ENCODE measurements at regions not wholly inside any gene's neighbourhood (a gene's known extent, or its start where the extent isn't known, plus 50 kb on each side); places are given as distances from the start of the nearest gene placed in this dataset.
"Not testable (repeated sequence)": the region's sequence is repeated elsewhere in the genome, so short reads cannot be mapped to it uniquely, and the experiment has no call there.

DNA sequence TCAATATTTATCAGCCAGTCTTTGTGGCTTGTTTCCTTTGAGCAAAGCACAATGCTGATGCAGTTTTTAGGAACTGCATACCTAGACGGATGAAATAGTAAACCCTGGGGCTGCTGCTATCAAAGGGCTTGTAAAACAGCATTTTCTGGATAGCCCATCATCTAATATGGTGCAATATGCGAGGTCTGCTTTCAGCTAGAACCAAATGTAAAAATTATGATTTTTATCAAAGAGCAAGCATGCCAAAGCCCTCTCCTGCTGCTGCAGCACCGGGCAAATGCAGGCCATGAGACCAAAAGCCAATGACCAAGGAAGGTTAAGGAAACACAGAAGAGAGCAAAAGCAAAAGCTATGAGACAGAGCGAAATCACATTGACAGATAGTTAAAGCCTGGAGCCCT is 1000.4 kb downstream of the MAT2B start:
- TF ChIP-seq, protein P1, sequence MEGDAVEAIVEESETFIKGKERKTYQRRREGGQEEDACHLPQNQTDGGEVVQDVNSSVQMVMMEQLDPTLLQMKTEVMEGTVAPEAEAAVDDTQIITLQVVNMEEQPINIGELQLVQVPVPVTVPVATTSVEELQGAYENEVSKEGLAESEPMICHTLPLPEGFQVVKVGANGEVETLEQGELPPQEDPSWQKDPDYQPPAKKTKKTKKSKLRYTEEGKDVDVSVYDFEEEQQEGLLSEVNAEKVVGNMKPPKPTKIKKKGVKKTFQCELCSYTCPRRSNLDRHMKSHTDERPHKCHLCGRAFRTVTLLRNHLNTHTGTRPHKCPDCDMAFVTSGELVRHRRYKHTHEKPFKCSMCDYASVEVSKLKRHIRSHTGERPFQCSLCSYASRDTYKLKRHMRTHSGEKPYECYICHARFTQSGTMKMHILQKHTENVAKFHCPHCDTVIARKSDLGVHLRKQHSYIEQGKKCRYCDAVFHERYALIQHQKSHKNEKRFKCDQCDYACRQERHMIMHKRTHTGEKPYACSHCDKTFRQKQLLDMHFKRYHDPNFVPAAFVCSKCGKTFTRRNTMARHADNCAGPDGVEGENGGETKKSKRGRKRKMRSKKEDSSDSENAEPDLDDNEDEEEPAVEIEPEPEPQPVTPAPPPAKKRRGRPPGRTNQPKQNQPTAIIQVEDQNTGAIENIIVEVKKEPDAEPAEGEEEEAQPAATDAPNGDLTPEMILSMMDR (IDR thresholded peaks at IDR 0.05; ENCODE audit: unreplicated experiment): no peak
- POLR2A ChIA-PET: no interaction called here
- no peak overlapping the region for H3K4me3 Mint-ChIP-seq (ENCODE audit: unreplicated experiment)
- DNase-seq (ENCODE audit: unreplicated experiment): no peak
- peaks cover 10% of the 10 kb centered on the region for H3K4me1 Mint-ChIP-seq (ENCODE audit: insufficient read depth, unreplicated experiment)
- no peaks in the 10 kb centered on the region for H3K9me3 Mint-ChIP-seq (ENCODE audit: unreplicated experiment)
- H3K27ac Mint-ChIP-seq (ENCODE audit: low read depth, unreplicated experiment): no peak overlapping the region
- no peaks in the 10 kb centered on the region for H3K36me3 Mint-ChIP-seq (ENCODE audit: insufficient read depth, unreplicated experiment)
- no peaks in the 10 kb centered on the region for H3K27me3 Mint-ChIP-seq (ENCODE audit: insufficient read depth, unreplicated experiment)
- BruUV-seq (replicated peaks): no TSS peak
- intact Hi-C loops (cut with micrococcal nuclease): loop anchor here (10.0 kb wide), 1 partner anchor 699 kb away; no protein-coding TSS in a partner anchor
- CTCF ChIA-PET: interaction anchor here (0.7 to 6.9 kb wide), 17 partner anchors 11 to 956 kb away, joined by 3 to 89 read pairs (median 12); no protein-coding TSS in a partner anchor

DNA sequence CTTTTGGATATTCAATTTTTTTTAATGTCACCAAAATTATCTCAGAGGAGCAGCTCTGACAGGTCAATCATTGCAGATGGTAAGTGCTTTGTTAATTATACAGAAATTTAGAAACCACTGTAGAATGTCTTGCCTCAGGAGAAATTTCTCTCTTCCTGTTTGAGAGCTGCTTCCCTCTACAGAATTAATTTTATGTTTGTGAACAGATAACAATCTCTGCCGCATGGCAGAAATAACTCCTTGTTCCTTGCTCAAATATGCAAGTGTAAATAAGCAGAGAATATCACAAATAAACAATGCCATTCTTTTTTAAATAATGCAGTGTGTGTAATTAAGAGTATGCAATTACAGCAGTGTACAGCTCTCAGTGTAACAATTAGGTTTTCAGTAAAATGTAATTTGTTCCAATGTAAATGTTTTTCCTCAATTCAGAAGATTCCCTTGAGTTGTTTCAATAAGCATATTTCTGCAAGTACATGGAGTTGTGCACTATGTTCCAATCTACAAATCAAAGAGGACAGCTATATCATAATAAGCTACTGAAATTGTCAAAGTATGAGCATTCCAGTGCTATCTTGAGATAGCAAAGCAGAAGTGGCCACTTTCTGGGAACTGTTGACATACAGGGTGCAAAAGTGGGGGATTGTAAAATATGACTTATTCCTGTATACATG is 1012.8 kb downstream of the MAT2B start:
- H3K27ac Mint-ChIP-seq (ENCODE audit: low read depth, unreplicated experiment): no peak overlapping the region
- intact Hi-C loops (cut with micrococcal nuclease): no loop called here
- TF ChIP-seq, protein P1 (IDR thresholded peaks at IDR 0.05; ENCODE audit: unreplicated experiment): no peak
- no peaks in the 10 kb centered on the region for H3K9me3 Mint-ChIP-seq (ENCODE audit: unreplicated experiment)
- ChIA-PET POLR2A (interaction anchor here (0.7 to 1.0 kb wide), 3 partner anchors 14 to 939 kb away, joined by 3 to 4 read pairs (median 3); no protein-coding TSS in a partner anchor), CTCF (interaction anchor here (0.6 to 8.9 kb wide), 6 partner anchors 11 to 362 kb away, joined by 3 to 59 read pairs (median 4); no protein-coding TSS in a partner anchor)
- H3K4me1 Mint-ChIP-seq (ENCODE audit: insufficient read depth, unreplicated experiment): no peaks in the 10 kb centered on the region
- no peaks in the 10 kb centered on the region for H3K36me3 Mint-ChIP-seq (ENCODE audit: insufficient read depth, unreplicated experiment)
- H3K27me3 Mint-ChIP-seq (ENCODE audit: insufficient read depth, unreplicated experiment): no peaks in the 10 kb centered on the region
- H3K4me3 Mint-ChIP-seq (ENCODE audit: unreplicated experiment): no peak overlapping the region
- DNase-seq (ENCODE audit: unreplicated experiment): no peak
- BruUV-seq (replicated peaks): no TSS peak

DNA sequence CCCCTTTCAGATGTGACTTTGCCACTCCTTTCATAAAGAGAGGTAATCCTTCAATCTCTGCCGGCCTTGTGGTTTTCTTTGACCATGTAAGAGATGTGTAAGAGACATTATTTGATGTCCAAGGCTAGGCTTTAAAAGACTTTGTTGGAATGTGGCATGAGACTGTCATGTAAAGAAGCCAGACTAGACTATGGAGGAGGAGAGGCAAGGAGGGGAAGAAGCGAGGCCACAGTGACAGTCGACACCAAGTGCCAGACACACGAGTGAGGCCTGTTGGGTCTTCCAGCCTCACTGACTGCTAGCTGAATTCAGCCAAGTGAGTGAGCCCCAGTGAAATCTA is 1013.3 kb downstream of the MAT2B start:
- ChIA-PET POLR2A (interaction anchor here (0.7 kb wide), 1 partner anchor 940 kb away, joined by 3 read pairs; no protein-coding TSS in a partner anchor), CTCF (interaction anchor here (0.9 to 8.9 kb wide), 5 partner anchors 15 to 154 kb away, joined by 3 to 59 read pairs (median 5); no protein-coding TSS in a partner anchor)
- intact Hi-C loops (cut with micrococcal nuclease): no loop called here
- no peaks in the 10 kb centered on the region for H3K27me3 Mint-ChIP-seq (ENCODE audit: insufficient read depth, unreplicated experiment)
- no peak overlapping the region for H3K4me3 Mint-ChIP-seq (ENCODE audit: unreplicated experiment)
- H3K36me3 Mint-ChIP-seq (ENCODE audit: insufficient read depth, unreplicated experiment): no peaks in the 10 kb centered on the region
- TF ChIP-seq, protein P1 (IDR thresholded peaks at IDR 0.05; ENCODE audit: unreplicated experiment): no peak
- BruUV-seq (replicated peaks): no TSS peak
- DNase-seq (ENCODE audit: unreplicated experiment): no peak
- no peaks in the 10 kb centered on the region for H3K9me3 Mint-ChIP-seq (ENCODE audit: unreplicated experiment)
- H3K27ac Mint-ChIP-seq (ENCODE audit: low read depth, unreplicated experiment): no peak overlapping the region
- H3K4me1 Mint-ChIP-seq (ENCODE audit: insufficient read depth, unreplicated experiment): no peaks in the 10 kb centered on the region

DNA sequence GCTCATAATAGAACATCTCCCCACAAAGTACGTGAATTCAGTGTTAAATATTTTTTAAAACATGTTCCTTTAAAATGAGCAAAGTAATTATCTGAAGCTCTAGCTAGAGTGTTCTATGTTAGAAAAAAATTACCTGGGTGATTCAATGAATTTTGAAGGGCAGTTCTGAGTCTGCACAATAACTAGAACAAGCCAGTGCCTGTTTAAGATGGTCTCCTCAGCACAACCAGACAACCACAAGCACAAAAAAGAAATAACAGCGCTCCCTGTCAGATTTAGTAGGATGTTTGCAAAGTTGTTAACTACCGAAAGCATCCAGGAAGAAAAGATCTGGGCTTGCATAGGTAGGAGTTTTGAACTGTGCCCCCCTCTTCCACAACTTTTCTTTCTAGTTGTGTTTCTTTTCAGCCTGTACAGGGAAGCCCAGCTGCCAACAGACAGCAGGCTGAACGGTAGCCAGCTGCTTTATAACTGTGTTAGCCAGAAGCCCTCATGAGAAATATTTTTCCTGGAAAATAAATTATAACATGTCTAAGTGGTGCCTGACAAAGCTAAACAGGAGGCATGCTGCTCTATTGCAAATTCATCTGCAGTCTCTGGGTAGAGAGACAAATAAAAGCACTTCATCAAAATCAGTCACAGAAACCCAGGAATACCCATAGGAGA is 1026.9 kb downstream of the MAT2B start:
- Mint-ChIP-seq H3K9me3 (ENCODE audit: unreplicated experiment) (no peaks in the 10 kb centered on the region), H3K4me3 (ENCODE audit: unreplicated experiment) (no peak overlapping the region), H3K27me3 (ENCODE audit: insufficient read depth, unreplicated experiment) (no peaks in the 10 kb centered on the region), H3K27ac (ENCODE audit: low read depth, unreplicated experiment) (peak overlapping the region; percentile 87), H3K4me1 (ENCODE audit: insufficient read depth, unreplicated experiment) (peaks cover 28% of the 10 kb centered on the region), H3K36me3 (ENCODE audit: insufficient read depth, unreplicated experiment) (no peaks in the 10 kb centered on the region)
- ChIA-PET POLR2A (interaction anchor here (0.6 to 2.9 kb wide), 19 partner anchors 8 to 1023 kb away, joined by 3 to 15 read pairs (median 4); no protein-coding TSS in a partner anchor), CTCF (interaction anchor here (0.6 to 2.9 kb wide), 9 partner anchors 10 to 928 kb away, joined by 3 to 19 read pairs (median 7); no protein-coding TSS in a partner anchor)
- intact Hi-C loops (cut with micrococcal nuclease): no loop called here
- TF ChIP-seq, protein P1 (IDR thresholded peaks at IDR 0.05; ENCODE audit: unreplicated experiment): no peak
- no TSS peak for BruUV-seq (replicated peaks)
- peak; percentile 38 for DNase-seq (ENCODE audit: unreplicated experiment)

DNA sequence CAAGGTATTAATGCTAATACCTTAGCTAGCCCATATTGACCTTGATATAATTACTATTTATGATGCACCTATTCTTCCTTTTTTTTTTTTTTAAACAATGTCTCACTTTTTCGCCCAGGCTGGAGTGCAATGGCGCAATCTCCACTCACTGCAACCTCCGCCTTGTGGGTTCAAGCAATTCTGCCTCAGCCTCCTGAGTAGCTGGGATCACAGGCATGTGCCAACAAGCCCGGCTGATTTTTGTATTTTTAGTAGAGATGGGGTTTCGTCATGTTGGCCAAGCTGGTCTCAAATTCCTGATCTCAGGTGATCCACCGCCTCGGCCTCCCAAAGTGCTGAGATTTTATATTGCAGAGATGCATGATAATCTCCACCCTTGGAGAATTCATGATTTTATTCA is 1028.0 kb downstream of the MAT2B start:
- ChIA-PET CTCF (interaction anchor here (0.6 to 2.9 kb wide), 19 partner anchors 10 to 1708 kb away, joined by 3 to 19 read pairs (median 4); no protein-coding TSS in a partner anchor), POLR2A (interaction anchor here (0.7 to 2.9 kb wide), 16 partner anchors 9 to 1024 kb away, joined by 3 to 15 read pairs (median 4); no protein-coding TSS in a partner anchor)
- Mint-ChIP-seq H3K4me3 (ENCODE audit: unreplicated experiment) (peak overlapping the region; percentile 19), H3K27ac (ENCODE audit: low read depth, unreplicated experiment) (peak overlapping the region; percentile 87), H3K4me1 (ENCODE audit: insufficient read depth, unreplicated experiment) (peaks cover 28% of the 10 kb centered on the region)
- BruUV-seq (replicated peaks); intact Hi-C loops (cut with micrococcal nuclease); H3K27me3 Mint-ChIP-seq (ENCODE audit: insufficient read depth, unreplicated experiment); H3K36me3 Mint-ChIP-seq (ENCODE audit: insufficient read depth, unreplicated experiment); H3K9me3 Mint-ChIP-seq (ENCODE audit: unreplicated experiment): not testable (repeated sequence)
- DNase-seq (ENCODE audit: unreplicated experiment): peak; percentile 89

All from MCF 10A (cell line).